GM12878 (cell line): ENCODE measurements at regions not wholly inside any gene's neighbourhood (a gene's known extent, or its start where the extent isn't known, plus 50 kb on each side); places are given as distances from the start of the nearest gene placed in this dataset.

ENCODE experiments used
- ATAC-seq: fragments of 200-7000 bp; cut with Tn5 transposase; 3 replicates; pipeline ENCODE4 v1.9.1; 2020; ENCODE audit warnings: mild to moderate bottlenecking, moderate library complexity
- BruUV-seq: library from RNA; stranded (reverse); fragments of 400-500 nt; replicated peaks from 2 replicates; lab custom pipeline; 2021; lab: Mats Ljungman, UMichigan
- CTCF ChIA-PET: fragments of 300-600 bp; sonication (Branson Sonifier 250); formaldehyde crosslinking; extraction: SDS; loops from one replicate; lab custom pipeline; 2021; ENCODE audit warnings: inconsistent platforms; lab: Yijun Ruan, JAX
- POLR2A ChIA-PET: fragments of 350-600 bp; formaldehyde crosslinking; extraction: SDS; loops from one replicate; lab custom pipeline; 2021; ENCODE audit warnings: inconsistent platforms; lab: Charles Lee
- RAD21 ChIA-PET: fragments of 300-600 bp; sonication (Branson Sonifier 250); formaldehyde crosslinking; loops from one replicate; lab custom pipeline; 2023; ENCODE audit warnings: antibody characterized with exemption; ENCODE audit not compliant: unreplicated experiment; lab: Charles Lee
- SMC1A ChIA-PET: fragments of 300-600 bp; sonication (Branson Sonifier 250); formaldehyde crosslinking; loops from one replicate; lab custom pipeline; 2023; ENCODE audit not compliant: unreplicated experiment, uncharacterized antibody; lab: Charles Lee
- DNase-seq: peaks from one replicate; pipeline ENCODE4 v3.0.0-alpha.2; 2011; ENCODE audit warnings: low read depth, low spot score
- FAIRE-seq: peaks from 3 replicates; lab custom pipeline; 2011; peaks lifted over from hg19 to GRCh38; lab: Jason Lieb, UNC
- H2AFZ ChIP-seq: 2 replicates; pipeline ENCODE4 v1.6.0; 2011; ENCODE audit warnings: low read depth, low read length, control low read depth; ENCODE audit not compliant: control insufficient read depth
- H3K27ac ChIP-seq: 2 replicates; pipeline ENCODE4 v1.5.1; 2011; ENCODE audit warnings: control low read depth; ENCODE audit not compliant: control insufficient read depth, insufficient read depth
- H3K27me3 ChIP-seq, 2 experiments: replicated peaks in 1 of 2; 2 replicates each; pipeline versions ENCODE4 v1.6.0 to v1.6.1; 2011; ENCODE audit warnings: low read length in 1 of 2; ENCODE audit not compliant: control insufficient read depth in 2 of 2, insufficient read depth in 2 of 2
- H3K36me3 ChIP-seq, 2 experiments: 2 replicates each; pipeline ENCODE4 v1.5.1; 2011; ENCODE audit warnings: low read length in 1 of 2; ENCODE audit not compliant: control insufficient read depth in 2 of 2, insufficient read depth in 2 of 2
- H3K4me1 ChIP-seq: 2 replicates; pipeline ENCODE4 v1.6.1; 2011; ENCODE audit warnings: mild to moderate bottlenecking, low read length, moderate library complexity, mixed read lengths; ENCODE audit not compliant: control insufficient read depth, insufficient read depth
- H3K4me2 ChIP-seq: 2 replicates; pipeline ENCODE4 v1.6.0; 2011; ENCODE audit warnings: control low read depth; ENCODE audit not compliant: control insufficient read depth, insufficient read depth
- H3K4me3 ChIP-seq: fragments of 200-600 bp; sonication (generic); 2 replicates; pipeline ENCODE4 v1.5.1; 2016
- H3K79me2 ChIP-seq: 2 replicates; pipeline ENCODE4 v1.6.0; 2011; ENCODE audit warnings: low read length; ENCODE audit not compliant: control insufficient read depth, insufficient read depth
- H3K9ac ChIP-seq: 2 replicates; pipeline ENCODE4 v1.8.0; 2011; ENCODE audit warnings: low read length, control low read depth, mixed read lengths; ENCODE audit not compliant: control insufficient read depth, insufficient read depth
- H3K9me3 ChIP-seq: replicated peaks from 3 replicates; pipeline ENCODE4 v1.5.1; 2011; ENCODE audit warnings: mild to moderate bottlenecking, low read length; ENCODE audit not compliant: control insufficient read depth, insufficient read depth
- H4K20me1 ChIP-seq: 2 replicates; pipeline ENCODE4 v1.6.0; 2011; ENCODE audit not compliant: control insufficient read depth, insufficient read depth
- CREM ChIP-seq: IDR thresholded peaks from 2 replicates; pipeline ENCODE4 v1.6.1; 2014; ENCODE audit warnings: antibody characterized with exemption, low read depth
- EED ChIP-seq: sonication (generic); IDR thresholded peaks from 2 replicates; pipeline ENCODE4 v1.6.1; 2016; ENCODE audit warnings: antibody characterized with exemption, low read depth
- FOXM1 ChIP-seq: IDR thresholded peaks from 2 replicates; pipeline ENCODE4 v1.6.1; 2012; ENCODE audit warnings: low read depth, mild to moderate bottlenecking, inconsistent platforms, low read length, moderate library complexity
- GATAD2B ChIP-seq: fragments of 450-650 bp; conservative IDR thresholded peaks from 2 replicates; pipeline ENCODE4 v1.6.1; 2017; ENCODE audit warnings: low read depth, mild to moderate bottlenecking, moderate library complexity
- HSF1 ChIP-seq: fragments of 150-350 bp; IDR thresholded peaks from 2 replicates; pipeline ENCODE4 v1.6.1; 2014; ENCODE audit warnings: mild to moderate bottlenecking, low read depth, low read length
- KDM1A ChIP-seq: fragments of 200-600 bp; sonication (generic); IDR thresholded peaks from 2 replicates; pipeline ENCODE4 v1.6.1; 2016; ENCODE audit warnings: borderline replicate concordance
- LARP7 ChIP-seq: fragments of 450-650 bp; IDR thresholded peaks from 2 replicates; pipeline ENCODE4 v1.6.1; 2017; ENCODE audit warnings: mild to moderate bottlenecking
- MEF2B ChIP-seq: fragments of 450-650 bp; IDR thresholded peaks from 2 replicates; pipeline ENCODE4 v1.6.1; 2018; ENCODE audit warnings: mild to moderate bottlenecking, moderate library complexity; ENCODE audit not compliant: partially characterized antibody, poor library complexity, severe bottlenecking
- NFYB ChIP-seq: IDR thresholded peaks from 2 replicates; pipeline ENCODE4 v1.6.1; 2011; ENCODE audit warnings: low read depth, mild to moderate bottlenecking, low read length, improper control_type of control experiment, moderate library complexity; ENCODE audit not compliant: insufficient read depth
- NR2C1 ChIP-seq: fragments of 450-650 bp; IDR thresholded peaks from 2 replicates; pipeline ENCODE4 v1.6.1; 2017; ENCODE audit warnings: antibody characterized with exemption, mild to moderate bottlenecking, moderate library complexity
- POLR2AphosphoS2 ChIP-seq: IDR thresholded peaks from 2 replicates; pipeline ENCODE4 v1.6.1; 2011; ENCODE audit warnings: low read depth, mild to moderate bottlenecking, low read length, improper control_type of control experiment, moderate library complexity
- SMAD1 ChIP-seq: fragments of 450-650 bp; IDR thresholded peaks from 2 replicates; pipeline ENCODE4 v1.6.1; 2018; ENCODE audit warnings: mild to moderate bottlenecking, low read depth; ENCODE audit not compliant: partially characterized antibody
- TCF12 ChIP-seq: IDR thresholded peaks from 2 replicates; pipeline ENCODE4 v1.6.1; 2011; ENCODE audit warnings: low read depth, mild to moderate bottlenecking, low read length
- WRNIP1 ChIP-seq: IDR thresholded peaks from 2 replicates; pipeline ENCODE4 v1.6.1; 2011; ENCODE audit warnings: low read depth, low read length, improper control_type of control experiment, borderline replicate concordance
- ZZZ3 ChIP-seq: IDR thresholded peaks from 2 replicates; pipeline ENCODE4 v1.6.1; 2011; ENCODE audit warnings: low read depth; ENCODE audit not compliant: control insufficient read depth, insufficient read length
- WGBS: methylation state at CpG from one replicate; pipeline ENCODE4 v1.1.6; 2016; ENCODE audit warnings: low lambda C conversion rate; ENCODE audit not compliant: insufficient replicate concordance, insufficient coverage; ENCODE audit errors: missing lambda C conversion rate; 5-methylcytosine and 5-hydroxymethylcytosine counted together
- in situ Hi-C: fragments of 300-500 bp; cut with MboI; formaldehyde crosslinking; loops from 9 replicates; pipeline ENCODE4 v1.14.3; 2018; ENCODE audit warnings: mixed read lengths
- intact Hi-C: fragments of 100-400 bp; cut with micrococcal nuclease; formaldehyde crosslinking; loops from one replicate; pipeline ENCODE4 v1.14.2; 2022; ENCODE audit not compliant: unreplicated experiment
- TF ChIP-seq, protein P1 (sequence below): fragments of 450-650 bp; IDR thresholded peaks from 2 replicates; pipeline ENCODE4 v1.6.1; 2014; ENCODE audit warnings: mild to moderate bottlenecking

- in situ Hi-C loops = no loop called here
- H3K4me2 ChIP-seq = no peak overlapping the region
- BruUV-seq = no TSS peak
- no peak for TF ChIP-seq POLR2AphosphoS2
- no peak for TF ChIP-seq NR2C1
- no peak for TF ChIP-seq WRNIP1
- TF ChIP-seq SMAD1 = no peak
- TF ChIP-seq GATAD2B = no peak
- TF ChIP-seq, protein P1, sequence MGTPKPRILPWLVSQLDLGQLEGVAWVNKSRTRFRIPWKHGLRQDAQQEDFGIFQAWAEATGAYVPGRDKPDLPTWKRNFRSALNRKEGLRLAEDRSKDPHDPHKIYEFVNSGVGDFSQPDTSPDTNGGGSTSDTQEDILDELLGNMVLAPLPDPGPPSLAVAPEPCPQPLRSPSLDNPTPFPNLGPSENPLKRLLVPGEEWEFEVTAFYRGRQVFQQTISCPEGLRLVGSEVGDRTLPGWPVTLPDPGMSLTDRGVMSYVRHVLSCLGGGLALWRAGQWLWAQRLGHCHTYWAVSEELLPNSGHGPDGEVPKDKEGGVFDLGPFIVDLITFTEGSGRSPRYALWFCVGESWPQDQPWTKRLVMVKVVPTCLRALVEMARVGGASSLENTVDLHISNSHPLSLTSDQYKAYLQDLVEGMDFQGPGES = no peak
- TF ChIP-seq, all 136 proteins: peak for 0
- Histone ChIP-seq H3K27ac (no peak overlapping the region), H3K9me3 (no peaks in the 10 kb centered on the region; the same call in 2 of the 3 replicates), H3K36me3 (no peaks in the 10 kb centered on the region), H3K4me3 (no peak overlapping the region), H3K27me3 (no peaks in the 10 kb centered on the region; a peak in 1 of 4 replicates), H3K4me1 (no peaks in the 10 kb centered on the region), H4K20me1 (no peaks in the 10 kb centered on the region), H2AFZ (no peak overlapping the region), H3K9ac (no peak overlapping the region), H3K79me2 (no peaks in the 10 kb centered on the region)
- 49% methylated on average over 9 of the region's 9 CpGs for WGBS
- no peak for FAIRE-seq
- RAD21 ChIA-PET = no interaction called here
- POLR2A ChIA-PET = no interaction called here
- CTCF ChIA-PET = no interaction called here
- intact Hi-C loops = no loop called here
- SMC1A ChIA-PET = no interaction called here
- DNase-seq = no peak
- ATAC-seq = no peak
These were observed 234.3 kb downstream of the CDCA7 start for GRCh38 chr2:173588931-173589369.

DNA sequence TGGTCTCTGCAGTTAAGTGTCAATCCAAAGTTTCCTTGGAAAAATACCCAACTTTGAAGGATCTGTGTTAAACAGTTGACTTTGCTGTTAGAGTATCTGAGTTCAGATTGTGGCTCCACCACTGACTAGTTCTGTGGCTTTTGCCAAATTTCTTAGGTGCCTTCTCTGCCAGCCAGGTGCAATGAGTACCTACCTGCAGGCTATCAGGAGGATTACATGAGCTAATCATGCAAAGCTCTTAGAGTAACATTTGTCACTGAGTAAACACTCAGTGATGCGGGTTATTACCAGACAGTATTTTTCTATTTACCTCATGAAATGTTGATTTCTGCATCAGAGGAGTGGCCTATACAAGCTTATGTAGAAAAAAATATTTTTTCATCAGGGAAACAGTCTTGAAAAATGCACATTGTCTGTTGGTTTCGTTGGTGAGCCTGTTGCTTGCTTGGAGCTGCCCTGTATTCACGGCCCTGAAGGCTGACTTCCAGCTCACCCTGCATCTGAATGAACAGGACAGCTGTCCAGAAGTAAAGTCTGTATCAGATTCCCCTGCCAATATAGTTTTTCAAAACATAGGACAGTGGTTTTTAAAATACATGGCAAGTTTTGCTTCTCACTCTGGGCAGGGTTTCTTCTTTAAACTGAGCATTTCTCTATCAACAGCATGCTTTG lies 235.1 kb downstream of the CDCA7 start:
- BruUV-seq = no TSS peak
- Histone ChIP-seq H3K4me1 (no peaks in the 10 kb centered on the region), H3K4me3 (no peak overlapping the region), H3K4me2 (no peak overlapping the region), H3K9me3 (no peaks in the 10 kb centered on the region; the same call in 2 of the 3 replicates), H3K27me3 (no peaks in the 10 kb centered on the region), H2AFZ (no peak overlapping the region), H3K79me2 (no peaks in the 10 kb centered on the region), H3K36me3 (no peaks in the 10 kb centered on the region), H3K9ac (no peak overlapping the region), H3K27ac (no peak overlapping the region), H4K20me1 (no peaks in the 10 kb centered on the region)
- POLR2A ChIA-PET = no interaction called here
- no peak for ATAC-seq
- 27% methylated on average over 3 of the region's 3 CpGs for WGBS
- SMC1A ChIA-PET = no interaction called here
- CTCF ChIA-PET = interaction anchor here (1.0 kb wide), 1 partner anchor 21 kb away, joined by 3 read pairs; no protein-coding TSS in a partner anchor
- RAD21 ChIA-PET = no interaction called here
- FAIRE-seq = no peak
- DNase-seq = no peak
- in situ Hi-C loops (no loop called here), intact Hi-C loops (no loop called here)
- no peak for TF ChIP-seq EED
- no peak for TF ChIP-seq KDM1A
- no peak for TF ChIP-seq MEF2B
- no peak for TF ChIP-seq FOXM1
- TF ChIP-seq LARP7 = no peak
- TF ChIP-seq NFYB = no peak
- no peak for TF ChIP-seq CREM
- TF ChIP-seq HSF1 = no peak
- TF ChIP-seq ZZZ3 = no peak
- TF ChIP-seq TCF12 = no peak
